A549 (cell line): ENCODE measurements at regions not wholly inside any gene's neighbourhood (a gene's known extent, or its start where the extent isn't known, plus 50 kb on each side); places are given as distances from the start of the nearest gene placed in this dataset.

ENCODE experiments used
- CHD2 ChIP-seq: fragments of 150-350 bp; IDR thresholded peaks from 2 replicates; pipeline ENCODE4 v1.6.1; 2014; ENCODE audit warnings: low read length; ENCODE audit not compliant: partially characterized antibody
- CTCF ChIP-seq: fragments of >200 bp; sonication (Bioruptor Twin); formaldehyde crosslinking; IDR thresholded peaks from 3 replicates; pipeline ENCODE4 v1.5.1; 2016
- KDM1A ChIP-seq: fragments of 200-600 bp; sonication (generic); IDR thresholded peaks from 2 replicates; pipeline ENCODE4 v1.6.1; 2016; ENCODE audit warnings: low read depth, mild to moderate bottlenecking
- MAX ChIP-seq: IDR thresholded peaks from 2 replicates; pipeline ENCODE4 v1.6.1; 2012
- PHF8 ChIP-seq: fragments of 200-600 bp; sonication (generic); IDR thresholded peaks from 2 replicates; pipeline ENCODE4 v1.6.1; 2016; ENCODE audit warnings: low read depth, mild to moderate bottlenecking, antibody characterized with exemption, moderate library complexity, borderline replicate concordance
- POLR2A ChIP-seq: IDR thresholded peaks from 2 replicates; pipeline ENCODE4 v1.6.1; 2012; ENCODE audit warnings: mild to moderate bottlenecking, low read length
- RAD21 ChIP-seq, 2 experiments: fragments of >200 bp in 1 of 2; sonication (Bioruptor Twin) in 1 of 2; formaldehyde crosslinking in 1 of 2; IDR thresholded peaks in 1 of 2; conservative IDR thresholded peaks in 1 of 2; 2 replicates in 1 of 2; 3 replicates in 1 of 2; pipeline ENCODE4 v1.6.1; 2012 to 2018; ENCODE audit warnings: inconsistent platforms in 1 of 2
- RCOR1 ChIP-seq: fragments of 150-350 bp; IDR thresholded peaks from 2 replicates; pipeline ENCODE4 v1.6.1; 2014; ENCODE audit warnings: antibody characterized with exemption, low read length, low read depth
- REST ChIP-seq: fragments of 200-600 bp; sonication (generic); IDR thresholded peaks from 2 replicates; pipeline ENCODE4 v1.6.1; 2016; ENCODE audit warnings: antibody characterized with exemption, mild to moderate bottlenecking, moderate library complexity
- USF2 ChIP-seq: fragments of 450-650 bp; IDR thresholded peaks from 2 replicates; pipeline ENCODE4 v1.6.1; 2014; ENCODE audit warnings: antibody characterized with exemption
- ZFP36 ChIP-seq: fragments of 450-650 bp; IDR thresholded peaks from 2 replicates; pipeline ENCODE4 v1.6.1; 2014; ENCODE audit warnings: borderline replicate concordance; ENCODE audit not compliant: partially characterized antibody

- TF ChIP-seq KDM1A (no peak), MAX (no peak), POLR2A (no peak), REST (no peak), CTCF (no peak), RCOR1 (no peak), USF2 (no peak), ZFP36 (no peak), PHF8 (no peak), RAD21 (conservative IDR thresholded peaks at IDR 0.05 in 1 of 2, IDR thresholded peaks at IDR 0.05 in 1 of 2) (no peak), CHD2 (no peak)
Measured at GRCh38 chr17:36732351-36732750, 131.0 kb downstream of the MRM1 start.
